GM10266 (cell line): ENCODE measurements at regions not wholly inside any gene's neighbourhood (a gene's known extent, or its start where the extent isn't known, plus 50 kb on each side); places are given as distances from the start of the nearest gene placed in this dataset.
"Not testable (repeated sequence)": the region's sequence is repeated elsewhere in the genome, so short reads cannot be mapped to it uniquely, and the experiment has no call there.

ENCODE experiments used
- DNase-seq: peaks from one replicate; pipeline ENCODE4 v3.0.0; 2012; ENCODE audit errors: extremely low spot score
- CTCF ChIP-seq: IDR thresholded peaks from 2 replicates; pipeline ENCODE4 v1.5.1; 2012; ENCODE audit warnings: mild to moderate bottlenecking, low read depth; ENCODE audit not compliant: control insufficient read depth, insufficient read depth; ENCODE audit errors: missing control alignments

GRCh38 chr17:73855720-73856333, 211.6 kb upstream of the SDK2 start:
- DNase-seq: no peak
- no peak for TF ChIP-seq CTCF

DNA sequence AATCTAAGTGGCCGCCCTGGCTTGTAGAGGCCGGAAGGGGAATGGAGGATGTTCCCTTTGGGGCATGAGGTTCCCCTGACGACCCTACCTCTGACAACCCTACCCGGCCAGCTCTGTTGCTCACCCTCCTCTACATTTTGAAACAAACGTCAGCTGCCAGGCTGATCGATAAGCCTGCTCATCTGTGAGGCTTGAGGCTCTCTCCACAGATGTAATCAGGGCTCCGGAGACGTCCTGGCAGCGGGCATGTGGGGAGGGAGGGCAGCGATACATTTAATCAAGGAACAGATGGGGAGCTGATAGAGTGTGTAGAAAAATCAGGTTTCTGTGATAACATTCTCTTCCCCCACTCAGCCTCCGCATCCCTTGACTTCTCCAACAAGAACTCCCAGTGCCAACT, 212.3 kb upstream of the SDK2 start:
- no peak for DNase-seq

GRCh38 chr17:73859439-73860008, 215.3 kb upstream of the SDK2 start:
- DNase-seq: not testable (repeated sequence)

More for the DNA sequence above, 212.3 kb upstream of the SDK2 start:
- TF ChIP-seq CTCF: no peak

DNA sequence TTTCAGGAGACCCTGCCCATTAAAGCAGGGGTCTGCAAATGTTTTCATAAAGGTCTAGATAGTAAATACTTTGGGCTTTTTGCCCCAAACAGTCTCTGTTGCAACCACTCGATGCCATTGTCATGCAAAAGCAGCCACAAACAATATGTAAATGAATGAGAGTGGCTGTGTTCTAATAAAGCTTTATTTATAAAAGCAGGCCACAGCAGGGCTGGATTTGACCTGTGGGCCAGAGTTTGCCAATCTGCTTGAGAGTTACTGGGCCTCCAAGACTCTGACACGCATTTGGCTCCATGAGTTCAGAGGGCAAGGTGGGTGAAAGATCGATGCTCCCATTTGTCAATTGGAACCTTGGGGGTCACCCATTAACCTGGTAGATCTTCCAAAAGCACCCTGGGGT, 217.3 kb upstream of the SDK2 start:
- no peak for TF ChIP-seq CTCF
- no peak for DNase-seq

- TF ChIP-seq CTCF: no peak
- DNase-seq: no peak
These were observed 219.7 kb upstream of the SDK2 start for GRCh38 chr17:73863761-73864535.

- no peak for TF ChIP-seq CTCF
- DNase-seq: no peak
These were observed 221.6 kb upstream of the SDK2 start for GRCh38 chr17:73865831-73866230.

DNA sequence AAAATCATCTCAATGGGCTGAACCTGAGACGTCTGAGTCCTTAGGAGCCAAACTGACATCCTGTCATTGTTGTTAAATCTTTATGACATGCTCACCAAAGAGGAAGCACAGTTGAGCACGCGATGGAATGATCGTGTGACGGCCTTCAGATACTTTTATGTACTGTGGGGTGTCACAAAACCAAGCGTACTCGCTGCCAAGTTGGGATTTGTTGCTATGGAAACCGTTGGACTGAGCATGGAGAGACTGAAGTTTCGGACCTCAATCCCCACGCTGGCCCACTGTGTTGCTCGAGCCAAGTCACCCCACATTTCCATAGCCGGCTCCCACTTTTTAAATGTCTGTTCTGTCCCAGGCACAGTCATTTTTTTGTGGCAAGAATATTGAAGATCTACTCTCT, 222.8 kb upstream of the SDK2 start:
- no peak for TF ChIP-seq CTCF
- no peak for DNase-seq

- TF ChIP-seq CTCF: no peak
- no peak for DNase-seq
These were observed 225.8 kb upstream of the SDK2 start for GRCh38 chr17:73870068-73870467.
